GM12891 (cell line): ENCODE measurements at regions not wholly inside any gene's neighbourhood (a gene's known extent, or its start where the extent isn't known, plus 50 kb on each side); places are given as distances from the start of the nearest gene placed in this dataset.
"Not testable (repeated sequence)": the region's sequence is repeated elsewhere in the genome, so short reads cannot be mapped to it uniquely, and the experiment has no call there.

Experiments
- DNase-seq: peaks from one replicate; pipeline ENCODE4 v3.0.0; 2011; ENCODE audit warnings: low spot score; ENCODE audit not compliant: insufficient read length
- FAIRE-seq: peaks from 2 replicates; lab custom pipeline; 2011; peaks lifted over from hg19 to GRCh38; lab: Jason Lieb, UNC
- PAX5 ChIP-seq: IDR thresholded peaks from 2 replicates; pipeline ENCODE4 v1.6.1; 2011; ENCODE audit warnings: low read length, moderate library complexity, mild to moderate bottlenecking; ENCODE audit not compliant: insufficient read depth, severe bottlenecking
- POLR2A ChIP-seq: IDR thresholded peaks from 2 replicates; pipeline ENCODE4 v1.6.1; 2011; ENCODE audit warnings: low read depth, low read length, control low read depth
- POLR2AphosphoS5 ChIP-seq: IDR thresholded peaks from 2 replicates; pipeline ENCODE4 v1.6.1; 2011; ENCODE audit warnings: low read depth, low read length, control low read depth
- POU2F2 ChIP-seq: IDR thresholded peaks from 2 replicates; pipeline ENCODE4 v1.6.1; 2011; ENCODE audit warnings: low read depth, mild to moderate bottlenecking, control low read depth, low read length, moderate library complexity
- SPI1 ChIP-seq: IDR thresholded peaks from 2 replicates; pipeline ENCODE4 v1.6.1; 2011; ENCODE audit warnings: low read depth, low read length, control low read depth
- TAF1 ChIP-seq: IDR thresholded peaks from 2 replicates; pipeline ENCODE4 v1.6.1; 2011; ENCODE audit warnings: low read depth, low read length, control low read depth

- no peak for DNase-seq
- TF ChIP-seq SPI1 (no peak), POLR2A (no peak), PAX5 (no peak), POU2F2 (no peak)
- FAIRE-seq, result no peak
Observed at GRCh38 chr18:75700561-75700960, 273.1 kb upstream of the SMIM21 start.

- no peak for TF ChIP-seq POU2F2
- no peak for TF ChIP-seq POLR2A
- TF ChIP-seq POLR2AphosphoS5, result no peak
- TF ChIP-seq PAX5, result no peak
- no peak for TF ChIP-seq SPI1
- no peak for TF ChIP-seq TAF1
- DNase-seq (no peak), FAIRE-seq (no peak)
Observed at GRCh38 chr18:75698861-75699260, 271.4 kb upstream of the SMIM21 start.

DNA sequence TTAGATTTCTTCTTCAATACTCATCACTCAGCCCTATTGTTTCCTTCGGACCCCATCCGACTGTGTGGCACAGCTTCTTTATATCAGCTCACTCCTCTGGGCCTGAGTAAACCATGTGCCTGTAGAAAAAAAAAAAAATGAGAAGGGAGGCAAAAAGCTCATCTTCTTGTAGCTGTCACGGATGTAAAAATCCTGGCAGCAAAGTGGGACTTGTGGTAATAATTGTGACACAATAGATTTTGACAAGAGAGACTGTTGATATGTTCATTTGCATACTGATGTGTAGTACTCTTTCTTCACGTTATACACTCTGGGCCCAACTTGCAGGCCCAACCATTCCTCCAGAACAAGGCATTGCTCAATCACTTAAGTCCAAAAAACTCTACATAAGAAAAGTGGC is 270.0 kb upstream of the SMIM21 start:
- FAIRE-seq, result no peak
- DNase-seq, result no peak
- TF ChIP-seq POLR2AphosphoS5 (no peak), POU2F2 (no peak), PAX5 (no peak), SPI1 (no peak)

DNA sequence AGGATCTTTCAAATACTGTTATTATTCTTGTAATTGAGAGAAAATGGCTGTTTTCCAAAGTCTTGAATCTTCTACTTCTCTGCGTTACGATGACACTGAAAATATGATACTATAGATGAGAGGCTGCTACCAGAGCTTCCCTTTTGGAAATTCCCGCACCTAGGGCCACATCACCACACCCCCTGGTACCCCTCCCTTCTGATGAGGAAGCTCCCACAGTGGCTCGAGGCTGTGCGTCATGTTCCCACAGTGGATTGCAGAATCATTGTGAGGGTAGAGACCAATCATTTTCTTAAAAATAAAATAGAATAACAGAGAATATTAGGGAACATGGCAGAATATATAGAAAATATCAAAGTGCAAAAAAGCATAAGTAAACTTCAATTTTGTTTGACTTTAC is 268.9 kb upstream of the SMIM21 start:
- DNase-seq (no peak), FAIRE-seq (no peak)
- no peak for TF ChIP-seq POLR2AphosphoS5
- TF ChIP-seq TAF1, result no peak
- TF ChIP-seq POLR2A, result no peak
- no peak for TF ChIP-seq POU2F2
- TF ChIP-seq SPI1, result no peak
- no peak for TF ChIP-seq PAX5

- TF ChIP-seq PAX5 (no peak), POU2F2 (no peak), TAF1 (no peak), POLR2A (no peak), POLR2AphosphoS5 (no peak), SPI1 (no peak)
- FAIRE-seq (no peak), DNase-seq (no peak)
Observed at GRCh38 chr18:75694292-75694691, 266.8 kb upstream of the SMIM21 start.

DNA sequence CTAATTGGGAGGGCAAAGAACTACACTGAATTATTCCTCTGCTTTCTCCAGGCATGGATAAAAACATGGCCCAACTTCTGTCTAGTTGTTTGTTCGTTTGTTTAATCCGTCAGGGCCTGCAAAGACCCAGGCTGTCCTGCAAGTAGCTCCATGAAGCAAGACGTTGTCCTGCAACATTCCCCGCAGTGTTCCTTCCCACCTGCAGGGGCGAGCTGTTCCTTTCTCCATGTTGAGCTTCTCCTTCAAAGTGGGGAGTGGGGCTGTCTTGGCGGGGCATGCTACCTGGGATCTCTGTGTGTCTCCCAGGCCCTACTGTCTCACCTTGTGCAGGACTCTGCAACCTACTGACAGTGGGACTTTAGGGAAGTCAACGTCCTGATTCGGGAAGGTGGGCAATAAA is 264.0 kb upstream of the SMIM21 start:
- DNase-seq (no peak), FAIRE-seq (no peak)
- TF ChIP-seq POLR2AphosphoS5, result no peak
- no peak for TF ChIP-seq PAX5

DNA sequence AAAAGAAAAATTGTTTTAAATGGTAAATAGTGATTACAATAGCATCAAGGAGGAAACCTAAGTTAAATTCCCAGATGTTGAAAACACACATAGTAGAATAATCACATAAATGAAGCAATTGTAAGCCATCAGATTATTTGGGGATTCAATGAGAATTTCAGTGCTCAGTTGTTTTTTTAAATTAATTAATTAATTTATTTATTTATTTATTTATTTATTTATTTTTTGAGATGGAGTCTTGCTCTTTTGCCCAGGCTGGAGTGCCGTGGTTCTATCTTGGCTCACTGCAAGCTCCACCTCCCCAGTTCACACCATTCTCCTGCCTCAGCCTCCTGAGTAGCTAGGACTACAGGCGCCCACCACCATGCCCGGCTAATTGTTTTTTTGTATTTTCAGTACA is 262.8 kb upstream of the SMIM21 start:
- not testable (repeated sequence) for DNase-seq, FAIRE-seq

- TF ChIP-seq TAF1 (no peak), POLR2A (no peak), POLR2AphosphoS5 (no peak), POU2F2 (no peak), SPI1 (no peak), PAX5 (no peak)
- DNase-seq (no peak), FAIRE-seq (no peak)
Observed at GRCh38 chr18:75687626-75688025, 260.1 kb upstream of the SMIM21 start.

DNA sequence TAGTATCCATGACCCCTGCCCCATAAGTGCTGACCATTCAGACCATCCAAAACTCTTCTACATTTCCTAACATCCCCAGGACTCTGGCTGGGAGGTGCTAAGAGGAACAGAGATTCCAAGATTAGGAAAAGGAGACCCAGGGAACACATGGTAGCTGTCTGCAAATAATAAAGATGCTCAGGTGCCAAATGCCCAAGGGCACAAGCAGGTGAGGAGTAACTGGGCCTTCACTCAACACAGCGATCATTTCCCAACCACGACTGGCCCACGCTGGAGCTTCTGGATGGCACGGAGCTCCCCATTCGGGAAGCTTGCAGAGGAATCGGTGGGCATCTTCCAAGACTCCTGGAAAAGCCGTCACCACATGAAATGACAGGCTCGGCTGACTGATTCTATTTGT is 255.9 kb upstream of the SMIM21 start:
- FAIRE-seq (no peak), DNase-seq (no peak)
- TF ChIP-seq POLR2A, result no peak
- no peak for TF ChIP-seq TAF1
- no peak for TF ChIP-seq PAX5
- no peak for TF ChIP-seq SPI1
- no peak for TF ChIP-seq POLR2AphosphoS5
- no peak for TF ChIP-seq POU2F2

- DNase-seq, result no peak
- TF ChIP-seq POLR2AphosphoS5 (no peak), TAF1 (no peak), POU2F2 (no peak)
- FAIRE-seq, result no peak
Observed at GRCh38 chr18:75681538-75682115, 254.1 kb upstream of the SMIM21 start.

- TF ChIP-seq POU2F2, result no peak
- TF ChIP-seq SPI1, result no peak
- TF ChIP-seq POLR2AphosphoS5, result no peak
- no peak for TF ChIP-seq PAX5
- no peak for TF ChIP-seq TAF1
- no peak for TF ChIP-seq POLR2A
- DNase-seq (no peak), FAIRE-seq (no peak)
Observed at GRCh38 chr18:75679331-75679730, 251.8 kb upstream of the SMIM21 start.

GRCh38 chr18:75678627-75679026 is 251.1 kb upstream of the SMIM21 start:
- FAIRE-seq (no peak), DNase-seq (no peak)
- TF ChIP-seq TAF1 (no peak), POLR2A (no peak), POU2F2 (no peak), PAX5 (no peak), SPI1 (no peak), POLR2AphosphoS5 (no peak)
